GM19452 (cell line): ENCODE measurements at regions not wholly inside any gene's neighbourhood (a gene's known extent, or its start where the extent isn't known, plus 50 kb on each side); places are given as distances from the start of the nearest gene placed in this dataset.
"Not testable (repeated sequence)": the region's sequence is repeated elsewhere in the genome, so short reads cannot be mapped to it uniquely, and the experiment has no call there.

Source experiments
- ATAC-seq: cut with Tn5 transposase; IDR thresholded peaks from one replicate; pipeline ENCODE4 v1.9.1; 2021; ENCODE audit not compliant: unreplicated experiment

DNA sequence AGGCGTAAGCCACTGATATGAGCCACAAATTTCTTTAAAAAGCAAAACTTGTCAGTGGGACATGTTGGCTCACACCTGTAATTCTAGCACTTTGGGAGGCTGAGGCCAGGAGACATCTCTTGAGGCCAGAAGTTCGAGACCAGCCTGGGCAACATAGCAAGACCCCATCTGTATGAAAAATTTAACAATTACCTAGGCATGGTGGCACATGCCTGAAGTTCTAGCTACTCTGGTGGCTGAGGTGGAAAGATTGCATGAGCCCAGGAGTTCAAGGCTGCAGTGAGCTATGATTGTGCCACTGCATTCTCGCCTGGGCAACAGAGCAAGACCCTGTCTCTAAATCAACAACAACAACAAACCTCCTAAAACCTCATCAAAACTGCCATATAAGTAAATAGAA, 147.6 kb upstream of the BARHL2 start:
- ATAC-seq = no peak

DNA sequence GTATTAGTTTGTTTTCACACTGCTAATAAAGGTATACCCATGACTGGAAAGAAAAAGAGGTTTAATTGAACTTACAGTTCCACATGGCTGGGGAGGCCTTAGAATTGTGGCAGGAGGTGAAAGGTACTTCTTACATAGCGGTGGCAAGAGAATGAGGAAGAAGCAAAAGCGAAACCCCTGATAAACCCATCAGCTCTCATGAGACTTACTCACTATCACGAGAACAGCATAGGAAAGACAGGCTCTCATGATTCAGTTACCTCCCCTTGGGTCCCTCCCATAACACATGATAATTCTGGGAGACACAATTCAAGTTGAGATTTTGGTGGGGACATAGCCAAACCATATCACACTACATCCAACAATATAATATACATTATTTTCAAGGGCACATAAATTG, 145.7 kb upstream of the BARHL2 start:
- no peak for ATAC-seq

DNA sequence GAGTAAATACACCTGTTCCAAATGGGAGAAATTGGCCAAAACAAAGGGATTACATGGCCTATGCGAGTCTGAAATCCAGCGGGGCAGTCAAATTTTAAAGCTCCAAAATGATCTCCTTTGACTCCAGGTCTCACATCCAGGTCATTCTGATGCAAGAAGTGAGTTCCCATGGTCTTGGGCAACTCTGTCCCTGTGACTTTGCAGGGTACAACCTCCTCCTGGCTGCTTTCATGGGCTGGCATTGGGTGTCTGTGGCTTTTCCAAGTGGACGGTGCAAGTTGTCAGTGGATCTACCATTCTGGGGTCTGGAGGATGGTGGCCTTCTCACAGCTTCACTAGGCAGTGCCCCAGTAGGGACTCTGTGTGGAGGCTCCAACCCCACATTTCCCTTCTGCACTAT, 144.3 kb upstream of the BARHL2 start:
- ATAC-seq = not testable (repeated sequence)

DNA sequence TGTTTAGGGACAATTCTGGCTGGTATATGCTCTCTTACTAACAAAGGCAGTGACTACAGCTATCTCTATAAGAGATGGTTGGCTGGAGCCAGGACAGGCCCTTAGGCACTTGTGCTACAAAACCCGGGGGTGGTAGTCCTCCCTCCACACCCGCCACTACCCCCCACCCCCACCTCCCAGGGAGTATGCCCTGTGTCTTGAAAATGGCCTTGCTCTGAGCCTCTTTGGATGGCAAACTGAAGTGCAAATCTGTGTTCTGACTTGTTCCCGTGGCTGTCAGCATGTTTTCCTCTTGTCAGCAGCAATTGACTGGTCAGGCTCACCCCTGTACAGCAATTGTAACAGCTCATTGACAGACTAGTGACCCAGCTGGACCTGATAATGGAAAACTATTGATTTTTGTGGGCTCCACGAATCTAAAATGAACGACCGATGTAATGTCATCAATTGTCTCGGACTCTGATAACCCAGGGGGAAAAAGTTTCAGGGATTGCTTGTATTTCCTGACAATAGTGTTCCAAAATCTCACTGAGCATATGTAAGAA, 139.4 kb upstream of the BARHL2 start:
- no peak for ATAC-seq

DNA sequence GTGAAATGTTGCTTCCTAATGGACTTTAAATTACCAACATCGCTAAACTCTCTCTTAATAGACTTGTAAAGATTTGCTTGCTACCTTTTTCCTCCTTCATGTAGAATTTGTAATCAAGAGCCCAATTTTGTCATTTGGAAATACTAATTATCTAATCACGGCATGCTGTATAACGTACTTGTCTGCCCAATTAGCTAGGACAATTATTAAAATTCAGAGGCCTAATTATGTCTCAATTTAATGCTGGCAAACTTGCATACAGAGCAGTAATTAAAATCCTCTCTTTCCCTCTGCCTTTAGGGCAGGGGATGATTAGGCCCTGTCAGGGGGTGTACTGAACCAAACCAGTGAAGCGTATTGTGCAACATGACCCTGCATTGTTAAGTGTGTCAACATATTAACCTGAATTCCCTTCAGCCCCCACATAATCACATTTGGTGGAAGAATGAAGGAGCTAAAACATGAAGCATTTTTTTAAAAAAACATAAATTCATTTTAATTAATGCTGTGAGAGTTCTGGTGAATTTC, 137.4 kb upstream of the BARHL2 start:
- ATAC-seq = no peak

DNA sequence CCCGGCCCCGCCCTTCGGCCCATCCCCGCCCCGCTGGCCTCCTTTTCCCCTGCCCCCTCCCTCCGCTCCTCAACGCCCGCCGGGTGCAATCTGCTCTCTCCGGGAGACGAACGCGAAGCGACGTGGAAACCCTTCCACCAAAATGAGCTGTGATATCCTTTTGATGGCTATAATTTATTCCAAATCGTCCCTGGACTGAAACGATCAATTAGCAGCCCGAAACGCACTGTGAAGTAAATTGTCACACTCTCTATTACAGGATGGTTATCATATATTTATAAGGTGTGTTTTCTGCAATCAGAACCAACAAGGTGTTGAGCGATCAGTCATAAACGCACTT, 134.6 kb upstream of the BARHL2 start:
- ATAC-seq = no peak

DNA sequence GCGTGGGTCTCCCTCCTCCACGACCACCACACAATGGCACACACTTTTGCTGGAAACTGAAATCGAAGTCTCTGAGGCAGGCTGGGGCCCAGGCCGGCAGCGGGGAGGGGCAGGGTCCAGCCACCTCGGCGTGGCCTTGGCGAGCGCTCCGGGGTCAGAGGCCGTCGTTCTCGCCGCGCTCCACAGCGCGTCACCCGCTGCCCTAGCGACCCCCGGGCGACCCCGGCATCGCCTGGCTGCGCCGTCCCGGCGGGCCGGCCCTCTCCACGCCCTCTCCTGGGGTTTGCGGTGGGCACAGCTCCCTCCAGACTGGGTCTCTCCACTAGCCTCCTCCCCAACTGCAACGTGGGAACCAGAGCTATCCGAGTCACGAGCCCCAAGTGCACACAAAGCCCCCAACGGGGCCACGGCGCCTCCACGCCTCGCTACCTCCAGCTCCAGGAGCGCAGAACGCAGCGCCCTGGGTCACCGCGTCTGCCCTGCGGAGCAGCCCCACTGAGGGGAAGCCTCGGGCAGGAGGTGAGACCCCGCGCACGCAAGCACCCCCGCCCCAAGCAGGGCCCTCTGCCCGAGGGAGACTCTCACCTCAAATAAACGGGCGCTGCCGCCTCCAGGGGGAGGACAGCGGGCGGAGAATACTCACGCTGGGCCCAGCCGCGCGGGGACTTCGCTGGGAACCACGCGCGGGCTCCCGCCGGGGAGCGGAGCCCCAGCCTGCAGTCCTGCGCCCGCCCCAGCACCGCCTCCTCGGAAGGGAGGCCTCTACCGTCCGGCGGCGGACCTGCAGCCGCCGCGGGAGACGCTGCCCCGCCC, 134.0 kb upstream of the BARHL2 start:
- ATAC-seq = peak; percentile 97

DNA sequence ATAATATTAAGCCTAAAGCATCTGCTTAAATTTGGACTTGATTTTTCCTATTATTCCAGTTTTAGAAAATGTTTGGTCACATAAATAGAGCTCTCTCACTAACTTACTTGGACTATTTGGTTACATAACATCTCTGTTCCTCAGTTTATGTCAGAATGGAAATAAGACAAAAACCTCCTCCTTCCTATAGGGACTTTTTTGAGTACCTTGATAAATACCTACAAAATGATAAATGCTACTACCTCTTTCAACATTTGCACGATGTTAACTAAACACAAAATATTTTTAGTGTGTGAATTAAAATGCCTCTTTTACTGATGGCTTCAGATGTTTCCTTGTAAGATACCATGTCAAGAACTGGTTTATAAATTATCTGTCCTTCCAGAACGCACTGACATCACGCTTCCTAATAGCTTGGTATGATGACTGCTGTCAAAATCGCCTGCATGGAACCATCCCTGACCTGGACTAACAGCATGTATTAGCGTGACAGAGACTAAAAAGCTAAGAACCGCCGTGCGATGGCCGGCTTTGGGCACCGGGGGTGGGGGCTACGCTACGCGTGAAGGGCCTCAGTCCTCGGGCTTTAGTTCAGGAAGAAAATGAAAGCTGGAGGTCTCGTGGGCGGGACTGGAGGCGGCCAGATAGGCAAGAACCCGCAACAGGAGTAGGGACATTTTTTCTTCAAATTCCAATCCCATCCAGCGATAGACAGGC, 133.2 kb upstream of the BARHL2 start:
- no peak for ATAC-seq

DNA sequence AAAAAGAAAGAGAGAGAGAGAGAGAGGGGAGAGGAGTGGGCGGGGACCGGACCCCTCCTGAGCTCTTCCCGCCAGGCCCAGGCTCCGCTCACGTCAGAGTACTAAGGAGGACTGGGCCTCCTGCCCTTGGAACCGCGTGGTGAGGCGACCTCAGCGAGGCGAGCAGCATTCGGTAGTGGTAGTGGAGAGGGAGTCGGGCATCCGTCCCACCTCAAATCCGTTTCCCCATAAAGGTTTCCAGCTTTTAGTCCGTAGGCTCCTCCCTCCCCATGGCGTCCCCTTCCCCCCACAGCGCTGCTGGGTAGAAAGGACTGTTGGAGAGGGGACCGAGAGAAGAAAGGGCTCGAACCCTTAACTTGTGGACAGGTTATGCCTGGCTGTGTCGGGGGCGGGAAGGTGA, 124.4 kb upstream of the BARHL2 start:
- no peak for ATAC-seq

DNA sequence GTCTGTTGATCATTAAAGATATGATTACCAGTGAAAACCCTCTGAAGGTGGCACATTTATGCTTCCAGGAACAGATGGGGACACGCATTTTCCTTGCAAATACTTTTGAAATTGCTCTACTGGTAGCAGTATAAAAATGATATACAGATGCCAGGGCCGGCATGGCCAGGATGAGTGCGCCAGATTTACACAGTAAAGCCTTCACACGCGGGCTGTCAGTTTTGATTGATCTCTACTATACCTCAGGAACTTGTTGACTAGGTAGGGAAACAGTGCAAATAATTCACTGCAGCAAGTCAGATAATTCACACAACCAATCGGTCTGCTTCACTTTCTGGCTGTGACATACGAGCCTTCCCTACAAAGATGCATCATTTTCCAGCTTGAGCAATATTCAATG, 123.2 kb upstream of the BARHL2 start:
- no peak for ATAC-seq

DNA sequence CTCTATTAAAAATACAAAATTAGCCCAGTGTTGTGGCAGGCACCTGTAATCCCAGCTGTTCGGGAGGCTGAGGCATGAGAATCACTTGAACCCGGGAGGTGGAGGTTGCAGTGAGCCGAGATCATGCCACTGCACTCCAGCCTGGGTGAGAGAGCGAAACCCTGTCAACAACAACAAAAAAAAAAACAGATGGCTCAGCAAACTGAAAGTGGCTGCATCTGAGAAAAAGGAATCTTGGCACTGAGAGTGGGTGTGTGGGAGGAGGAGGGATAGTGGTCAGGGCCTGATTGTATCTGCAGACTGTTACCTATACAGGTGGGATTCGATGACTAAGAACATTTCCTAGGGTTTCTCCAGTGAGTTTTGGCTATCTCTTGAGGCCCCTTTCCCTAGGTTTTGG, 122.2 kb upstream of the BARHL2 start:
- no peak for ATAC-seq

DNA sequence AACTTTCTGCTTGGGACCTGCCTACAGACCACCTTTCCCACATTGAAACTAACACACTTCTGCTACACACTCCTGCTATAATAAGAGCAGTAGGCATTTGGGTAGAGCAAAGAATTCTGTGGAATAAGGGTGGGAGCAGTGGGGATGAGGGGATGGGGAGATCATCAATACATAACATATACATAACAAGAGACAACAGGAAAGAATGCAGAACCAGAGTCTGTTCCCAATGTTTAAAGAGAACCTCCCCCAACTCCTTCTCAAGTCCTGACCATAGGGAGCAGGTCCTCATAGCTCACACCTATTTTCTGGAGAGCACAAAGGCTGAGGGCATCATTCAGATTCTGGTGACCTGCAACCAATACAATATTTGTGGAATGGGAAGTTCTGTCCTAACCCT, 121.6 kb upstream of the BARHL2 start:
- no peak for ATAC-seq

DNA sequence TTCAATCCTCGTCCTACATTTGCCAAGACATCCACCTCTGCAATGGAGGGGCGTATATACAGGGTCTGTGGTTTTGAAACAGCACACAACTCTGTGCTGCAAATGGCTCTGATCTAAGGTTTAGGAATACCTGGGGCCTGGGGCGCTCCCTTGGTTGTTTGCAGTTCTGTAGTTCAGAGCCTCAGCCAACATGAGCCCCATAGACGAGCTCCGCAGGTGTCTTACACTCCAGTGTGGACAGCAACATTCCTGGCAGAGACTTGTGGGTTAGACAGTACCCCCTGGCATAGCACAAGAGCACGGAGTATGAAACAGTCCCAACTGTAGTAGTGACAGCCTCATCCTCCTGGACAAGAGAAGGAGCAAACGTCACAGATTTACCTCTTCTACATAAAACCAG, 120.3 kb upstream of the BARHL2 start:
- no peak for ATAC-seq

DNA sequence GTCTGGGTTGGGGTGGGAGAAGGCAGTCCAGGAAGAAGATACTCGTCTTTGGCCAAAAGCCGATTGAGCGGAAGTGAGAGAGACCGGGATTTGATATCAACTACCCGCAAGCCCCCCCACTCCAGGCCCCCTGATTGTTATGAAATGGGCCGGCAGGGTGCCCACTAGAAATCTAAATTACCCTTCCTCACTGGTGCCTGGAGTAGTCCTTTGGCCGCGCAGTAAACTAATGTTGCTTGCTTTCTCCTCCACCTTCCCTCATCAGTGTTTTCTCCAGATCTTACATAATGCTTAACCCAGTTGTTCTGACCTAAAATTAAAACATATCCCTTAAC, 119.2 kb upstream of the BARHL2 start:
- no peak for ATAC-seq

DNA sequence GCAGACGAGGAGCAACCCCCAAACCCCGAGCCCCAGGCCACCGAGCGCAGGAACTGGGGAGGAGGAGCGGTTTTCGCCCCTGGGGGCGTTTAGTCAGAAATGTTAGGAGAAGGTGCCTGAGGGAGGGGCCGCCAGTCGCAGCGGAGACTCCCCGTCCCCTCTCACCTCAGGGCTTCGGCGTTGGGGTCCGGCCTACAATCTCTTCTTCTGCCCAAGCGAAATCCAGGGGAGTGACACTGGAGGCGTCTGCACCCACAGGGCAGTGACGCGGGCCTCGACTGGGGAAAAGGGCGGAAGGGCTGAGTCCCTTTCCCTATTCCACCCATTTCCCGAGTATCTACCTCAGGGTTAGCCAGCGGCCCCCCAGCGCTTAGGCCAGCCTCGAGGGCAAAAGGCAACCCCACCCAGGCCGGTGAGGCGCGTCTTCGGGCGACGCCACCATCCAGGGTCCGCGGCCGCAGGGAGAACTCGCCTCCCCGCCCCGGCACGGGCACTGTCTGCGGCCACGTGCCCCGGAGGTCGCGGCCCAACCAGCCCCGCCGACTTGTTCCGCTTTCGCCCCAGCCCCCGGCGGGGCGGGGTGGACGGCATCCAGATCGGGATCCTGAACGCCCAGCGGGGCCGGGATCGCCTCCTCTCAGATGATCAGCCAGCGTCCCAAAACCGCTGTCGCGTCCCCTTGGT, 118.7 kb upstream of the BARHL2 start:
- no peak for ATAC-seq

DNA sequence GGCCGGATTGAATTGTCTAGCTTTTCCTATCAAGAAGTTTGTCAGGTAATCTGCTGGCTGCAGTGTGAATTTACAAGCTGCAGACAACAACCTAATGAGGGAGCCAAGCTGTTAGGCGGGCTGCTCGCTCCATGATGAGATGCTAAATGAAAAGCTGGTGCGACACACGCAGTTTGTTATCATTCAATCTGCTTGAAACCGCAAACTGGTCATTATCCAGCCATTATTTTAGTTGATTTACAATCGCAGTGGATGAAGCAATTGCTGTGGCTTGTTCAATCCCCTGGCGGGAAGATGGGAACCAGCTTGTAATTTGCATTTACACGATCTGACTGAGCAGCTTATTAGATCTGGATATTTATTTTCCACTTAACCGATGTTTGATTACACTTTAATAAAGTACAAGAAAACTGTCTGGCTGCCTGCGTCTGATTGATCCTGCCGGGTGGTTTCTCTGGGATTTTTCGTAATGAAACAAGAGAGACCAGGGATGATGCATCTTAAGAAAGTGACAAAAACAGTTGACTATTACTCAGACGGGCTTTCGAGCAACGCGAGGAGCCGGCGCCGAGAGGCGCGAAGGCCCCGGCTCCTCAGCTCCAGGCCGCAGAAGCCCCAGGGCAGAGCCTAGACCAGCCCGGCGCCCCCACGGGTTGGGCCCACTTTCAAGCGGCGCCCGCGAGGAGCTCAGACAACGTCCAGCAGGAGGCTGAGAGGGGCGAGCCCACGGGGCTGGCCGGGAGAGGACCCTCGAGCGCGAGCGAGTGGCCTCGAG, 118.0 kb upstream of the BARHL2 start:
- no peak for ATAC-seq

DNA sequence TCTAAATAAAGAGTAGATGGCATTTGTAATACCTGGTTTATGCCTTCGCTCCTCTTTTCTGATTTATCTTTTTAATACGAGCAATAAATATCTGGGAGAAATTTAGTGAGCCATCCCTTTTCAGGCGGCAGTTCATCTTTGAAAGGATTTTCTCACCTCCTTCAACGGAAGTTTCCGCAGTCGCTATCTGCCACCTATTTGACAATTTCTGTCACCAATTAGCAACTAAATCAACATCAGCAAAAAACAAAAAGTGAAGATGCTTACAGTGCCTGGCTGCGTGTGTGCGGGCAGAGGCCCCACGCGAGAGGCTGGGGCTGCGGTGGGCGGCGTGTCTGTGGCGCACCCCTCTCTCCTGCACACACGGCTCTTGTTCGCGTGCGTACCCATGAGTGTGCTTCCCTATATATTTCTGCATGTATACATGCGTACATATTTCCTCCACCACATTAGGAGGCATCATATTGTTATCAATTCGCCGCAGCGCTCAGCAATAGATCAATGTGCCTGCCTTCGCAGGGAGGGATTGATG, 117.3 kb upstream of the BARHL2 start:
- ATAC-seq = no peak

DNA sequence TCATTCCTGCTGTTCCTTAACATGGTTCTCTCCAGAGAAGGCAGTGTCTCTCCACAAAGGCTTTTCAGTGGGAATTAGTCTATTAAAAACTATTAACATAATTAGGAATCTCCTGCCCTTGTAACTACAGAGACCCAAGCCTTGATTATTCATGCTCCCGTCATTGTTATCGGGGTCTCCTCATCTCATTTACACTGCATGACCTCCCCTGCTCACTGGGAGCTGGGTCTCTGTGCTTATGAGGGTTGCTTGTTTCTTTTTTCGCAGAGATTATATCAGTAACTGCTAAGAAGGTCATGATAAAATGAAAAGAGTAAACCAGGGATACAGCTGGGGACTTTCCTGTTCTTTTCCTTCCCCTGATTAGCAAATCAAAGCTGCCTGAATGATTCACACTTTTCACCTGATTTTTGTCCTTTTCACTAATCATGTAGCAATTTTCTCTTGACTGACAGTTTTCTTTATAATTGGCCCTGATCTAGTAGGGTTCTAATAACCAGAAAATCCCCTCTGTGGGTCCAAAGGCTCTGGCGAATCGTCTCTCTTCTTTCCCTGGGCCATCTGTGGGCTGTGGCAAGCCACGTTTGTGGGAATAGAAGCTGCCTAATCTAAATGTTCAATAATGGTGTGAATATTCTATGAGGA, 116.5 kb upstream of the BARHL2 start:
- ATAC-seq = no peak

DNA sequence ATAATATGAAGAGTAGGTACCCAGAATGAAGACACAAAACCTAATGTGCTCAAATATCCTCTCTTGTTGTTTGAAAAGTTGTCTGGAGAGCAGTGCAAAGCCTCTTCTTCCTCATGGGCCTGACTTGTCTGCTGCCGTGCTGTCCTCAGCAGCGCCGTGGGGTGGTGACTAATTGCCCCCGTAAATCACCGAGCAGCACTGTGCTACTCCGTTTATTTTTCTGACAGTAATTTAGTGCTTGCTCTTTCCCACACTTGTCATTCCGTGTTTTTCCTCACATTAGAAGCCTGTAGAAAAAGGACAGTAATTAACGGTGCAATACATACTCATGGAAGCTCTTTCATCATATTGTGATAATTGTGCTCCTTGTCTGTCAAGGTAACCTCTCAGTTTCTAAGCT, 114.8 kb upstream of the BARHL2 start:
- ATAC-seq = no peak

DNA sequence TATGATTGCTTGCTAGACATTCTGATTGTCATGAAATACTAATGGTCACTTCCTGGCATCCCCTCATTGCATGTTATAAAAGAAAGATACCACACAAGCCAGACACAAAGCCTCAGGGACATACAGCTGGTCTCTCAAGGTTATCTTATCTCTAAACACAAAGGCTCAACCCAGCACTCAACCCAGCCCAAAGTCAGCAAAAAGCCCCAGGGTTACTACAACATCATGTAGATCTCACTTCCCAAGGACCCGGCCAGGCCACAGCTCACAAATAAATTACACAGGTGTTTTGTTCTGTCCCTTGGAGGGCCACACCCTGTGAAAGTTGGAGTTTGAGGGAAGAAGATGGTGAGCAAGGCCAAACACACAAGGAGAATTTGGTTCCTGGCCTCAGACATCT, 109.7 kb upstream of the BARHL2 start:
- no peak for ATAC-seq
